DND-41 (cell line): ENCODE measurements at regions not wholly inside any gene's neighbourhood (a gene's known extent, or its start where the extent isn't known, plus 50 kb on each side); places are given as distances from the start of the nearest gene placed in this dataset.

Experiments
- ATAC-seq: fragments of 200-7000 bp; cut with Tn5 transposase; 3 replicates; pipeline ENCODE4 v1.9.1; 2021; ENCODE audit warnings: low read depth; ENCODE audit not compliant: insufficient read depth
- DNase-seq: peaks from one replicate; pipeline ENCODE4 v3.0.0-alpha.2; 2020
- H2AFZ ChIP-seq: 2 replicates; pipeline ENCODE4 v1.6.0; 2012; ENCODE audit warnings: low read depth, low read length
- H3K27ac ChIP-seq: 2 replicates; pipeline ENCODE4 v1.5.1; 2012; ENCODE audit warnings: low read length, inconsistent platforms
- H3K27me3 ChIP-seq: fragments of 200-600 bp; sonication (generic); 2 replicates; pipeline ENCODE4 v1.6.0; 2012; ENCODE audit warnings: low read length, mild to moderate bottlenecking, inconsistent platforms; ENCODE audit not compliant: insufficient read depth, poor library complexity
- H3K36me3 ChIP-seq: 2 replicates; pipeline ENCODE4 v1.5.1; 2012; ENCODE audit warnings: low read length, inconsistent platforms; ENCODE audit not compliant: insufficient read depth
- H3K4me1 ChIP-seq: 2 replicates; pipeline ENCODE4 v1.5.1; 2012; ENCODE audit warnings: mild to moderate bottlenecking, low read length; ENCODE audit not compliant: insufficient read depth
- H3K4me2 ChIP-seq: 2 replicates; pipeline ENCODE4 v1.6.0; 2012; ENCODE audit warnings: mild to moderate bottlenecking, moderate library complexity, low read length, inconsistent platforms; ENCODE audit not compliant: insufficient read depth
- H3K4me3 ChIP-seq, 2 experiments: fragments of 200-600 bp in 1 of 2; shearing (Covaris generic) in 1 of 2; 2 replicates each; pipeline ENCODE4 v1.5.1; 2012 to 2016; ENCODE audit warnings: inconsistent platforms in 2 of 2, low read length in 2 of 2, mild to moderate bottlenecking in 2 of 2, low read depth in 1 of 2, moderate library complexity in 1 of 2
- H3K79me2 ChIP-seq: 2 replicates; pipeline ENCODE4 v1.6.0; 2012; ENCODE audit warnings: low read length, inconsistent platforms; ENCODE audit not compliant: insufficient read depth
- H3K9ac ChIP-seq: 2 replicates; pipeline ENCODE4 v1.6.0; 2012; ENCODE audit warnings: low read depth, mild to moderate bottlenecking, inconsistent platforms, low read length, moderate library complexity
- H3K9me3 ChIP-seq: 2 replicates; pipeline ENCODE4 v1.5.1; 2012; ENCODE audit warnings: low read length, moderate library complexity, mild to moderate bottlenecking, inconsistent platforms; ENCODE audit not compliant: insufficient read depth, severe bottlenecking
- H4K20me1 ChIP-seq: 2 replicates; pipeline ENCODE4 v1.6.0; 2012; ENCODE audit warnings: low read length; ENCODE audit not compliant: insufficient read depth
- CTCF ChIP-seq: IDR thresholded peaks from 2 replicates; pipeline ENCODE4 v1.5.1; 2012; ENCODE audit warnings: borderline replicate concordance, low read length, moderate library complexity, mild to moderate bottlenecking; ENCODE audit not compliant: poor library complexity, severe bottlenecking; ENCODE audit errors: extremely low read depth
- EZH2 ChIP-seq: IDR thresholded peaks from 3 replicates; pipeline ENCODE4 v1.6.1; 2012; ENCODE audit warnings: borderline replicate concordance, low read depth, mild to moderate bottlenecking, moderate library complexity, low read length, inconsistent platforms; ENCODE audit not compliant: severe bottlenecking

GRCh38 chr13:47437406-47437805, 540.6 kb upstream of the HTR2A start:
- no peaks in the 10 kb centered on the region for H3K79me2 ChIP-seq
- no peaks in the 10 kb centered on the region for H3K27me3 ChIP-seq
- no peak overlapping the region for H3K9ac ChIP-seq
- H3K36me3 ChIP-seq: no peaks in the 10 kb centered on the region
- no peak overlapping the region for H3K27ac ChIP-seq
- H3K4me2 ChIP-seq: no peak overlapping the region
- no peaks in the 10 kb centered on the region for H4K20me1 ChIP-seq
- DNase-seq (no peak), ATAC-seq (no peak)
- no peak overlapping the region for H2AFZ ChIP-seq
- TF ChIP-seq CTCF: no peak
- TF ChIP-seq EZH2: no peak
- no peak overlapping the region for H3K4me3 ChIP-seq
- H3K9me3 ChIP-seq: no peaks in the 10 kb centered on the region
- H3K4me1 ChIP-seq: no peaks in the 10 kb centered on the region

GRCh38 chr13:47433461-47434005, 536.7 kb upstream of the HTR2A start:
- H3K9me3 ChIP-seq: no peaks in the 10 kb centered on the region
- ATAC-seq (no peak), DNase-seq (no peak)
- H3K4me1 ChIP-seq: no peaks in the 10 kb centered on the region
- no peak overlapping the region for H3K4me3 ChIP-seq
- H3K79me2 ChIP-seq: no peaks in the 10 kb centered on the region
- no peaks in the 10 kb centered on the region for H3K36me3 ChIP-seq
- H3K9ac ChIP-seq: no peak overlapping the region
- no peak overlapping the region for H3K4me2 ChIP-seq
- no peaks in the 10 kb centered on the region for H4K20me1 ChIP-seq
- H3K27ac ChIP-seq: no peak overlapping the region
- no peak overlapping the region for H2AFZ ChIP-seq
- TF ChIP-seq EZH2 (no peak), CTCF (no peak)
- no peaks in the 10 kb centered on the region for H3K27me3 ChIP-seq

GRCh38 chr13:47426126-47426849, 529.4 kb upstream of the HTR2A start:
- TF ChIP-seq CTCF: no peak
- no peak for TF ChIP-seq EZH2
- no peak for DNase-seq

More at GRCh38 chr13:47426126-47426849, 529.4 kb upstream of the HTR2A start:
- no peaks in the 10 kb centered on the region for H3K9me3 ChIP-seq
- no peak for ATAC-seq
- H4K20me1 ChIP-seq: no peaks in the 10 kb centered on the region
- H3K27ac ChIP-seq: no peak overlapping the region
- H3K4me2 ChIP-seq: no peak overlapping the region
- H3K4me3 ChIP-seq: no peak overlapping the region
- H3K27me3 ChIP-seq: peaks cover 4% of the 10 kb centered on the region
- H3K36me3 ChIP-seq: no peaks in the 10 kb centered on the region
- no peaks in the 10 kb centered on the region for H3K4me1 ChIP-seq
- H3K79me2 ChIP-seq: no peaks in the 10 kb centered on the region
- H3K9ac ChIP-seq: no peak overlapping the region
- H2AFZ ChIP-seq: no peak overlapping the region
